Stimulated activated CD8-positive, alpha-beta memory T cell treated with anti-CD3 and anti-CD28 coated beads, Interleukin-2, amount 100 ng/mL, for 1 hour (primary cell): ENCODE measurements at regions not wholly inside any gene's neighbourhood (a gene's known extent, or its start where the extent isn't known, plus 50 kb on each side); places are given as distances from the start of the nearest gene placed in this dataset.

Experiments used
- DNase-seq, 2 donors: peaks; one replicate each; pipeline ENCODE4 v3.0.0-alpha.2; 2020; ENCODE audit warnings: low read depth in 2 of 2

DNA sequence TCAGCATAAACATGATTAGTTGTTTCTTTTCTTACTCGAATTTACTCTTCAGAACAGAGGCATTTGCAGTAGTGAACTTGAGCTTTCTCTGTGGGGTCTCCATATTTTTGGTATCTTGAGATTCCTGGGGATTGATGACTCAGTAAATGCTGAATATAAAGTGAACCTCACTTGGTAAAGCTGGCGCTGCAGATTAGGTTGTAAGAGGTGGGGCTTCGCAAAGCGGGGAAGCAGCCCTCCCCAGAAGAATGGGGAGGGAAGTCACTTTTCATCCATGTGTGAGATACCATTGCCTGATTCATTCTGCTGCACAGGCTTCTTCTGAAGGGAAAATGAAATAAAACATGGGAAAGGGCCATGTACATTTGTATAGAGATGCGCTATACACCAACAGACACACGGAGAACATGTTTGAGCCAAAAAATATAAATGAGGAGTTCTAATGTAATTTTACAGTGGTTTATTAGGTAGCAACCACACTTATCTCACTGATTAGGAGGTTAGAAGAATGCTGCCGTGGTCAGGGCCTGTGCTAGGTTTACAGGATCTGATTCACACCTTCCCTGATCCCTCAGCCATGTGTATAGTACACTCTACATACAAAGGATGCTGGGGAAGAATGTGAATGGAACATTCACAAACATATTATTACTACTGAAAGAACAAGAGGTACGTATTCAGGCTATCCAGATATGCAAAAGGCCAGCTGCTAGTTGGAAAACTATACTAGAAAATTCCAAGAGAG lies 63.5 kb downstream of the DNTTIP2 start:
- no peak for DNase-seq

DNA sequence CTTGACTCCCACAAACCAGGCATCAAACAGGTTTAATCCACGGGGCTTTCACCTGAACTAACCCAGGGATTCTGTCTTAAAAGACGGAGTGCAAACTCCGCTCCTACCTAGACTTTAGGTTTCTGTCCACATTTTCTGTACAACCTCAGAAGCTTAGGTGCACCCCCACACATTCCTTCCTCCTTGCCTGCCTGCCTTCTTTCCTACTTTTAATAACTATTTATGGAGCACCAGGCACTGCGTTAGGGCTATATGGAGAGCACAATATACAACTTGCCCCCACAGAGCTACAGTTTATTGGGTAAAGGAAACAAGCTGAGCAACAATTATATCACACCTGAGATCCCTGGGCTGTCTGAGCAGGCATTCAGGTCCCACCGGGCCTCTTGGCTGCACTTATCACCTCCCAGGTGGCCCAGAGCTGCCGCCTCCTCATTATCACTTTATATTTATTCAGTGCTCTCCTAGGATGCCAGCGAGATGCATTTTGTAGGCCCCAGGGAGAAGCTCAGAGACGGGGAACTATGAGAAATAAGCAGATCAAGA lies 64.1 kb downstream of the DNTTIP2 start:
- no peak for DNase-seq

DNA sequence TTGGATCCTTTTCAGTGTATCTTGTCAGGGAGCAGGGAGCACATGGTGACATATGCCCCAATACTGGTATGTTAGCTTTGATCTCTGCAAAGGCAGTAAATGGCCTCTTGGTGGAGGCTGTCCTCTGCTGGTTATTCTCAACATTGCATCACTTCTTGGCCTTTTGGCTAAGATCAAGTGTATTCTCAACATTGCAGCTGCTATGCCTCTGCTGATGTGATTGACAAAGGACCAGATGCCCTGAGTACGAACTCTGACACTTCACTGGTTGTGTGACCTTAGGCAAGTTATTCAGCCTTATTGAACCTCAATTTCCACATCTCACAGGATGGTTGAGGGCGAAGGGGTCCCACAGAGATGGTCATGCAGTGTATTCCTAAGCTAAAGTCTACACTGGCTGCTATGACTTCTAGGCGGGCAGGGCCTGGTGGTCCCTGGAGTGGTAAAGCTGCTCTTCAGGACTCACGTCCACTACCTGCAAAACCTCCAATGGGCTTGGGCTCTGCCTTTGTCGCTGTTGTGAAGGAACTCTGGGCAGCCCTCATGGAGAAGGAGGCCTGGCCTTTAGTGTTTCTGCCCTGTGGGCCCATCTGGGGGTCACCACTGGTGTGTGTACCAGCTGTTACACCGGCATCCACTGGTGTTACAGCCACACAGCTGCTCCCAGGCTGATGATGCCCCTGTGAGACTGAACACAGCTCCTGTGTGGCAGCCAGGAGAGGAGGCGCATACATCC lies 64.8 kb downstream of the DNTTIP2 start:
- DNase-seq: peak in 1 of 2 donors; percentile 6

DNA sequence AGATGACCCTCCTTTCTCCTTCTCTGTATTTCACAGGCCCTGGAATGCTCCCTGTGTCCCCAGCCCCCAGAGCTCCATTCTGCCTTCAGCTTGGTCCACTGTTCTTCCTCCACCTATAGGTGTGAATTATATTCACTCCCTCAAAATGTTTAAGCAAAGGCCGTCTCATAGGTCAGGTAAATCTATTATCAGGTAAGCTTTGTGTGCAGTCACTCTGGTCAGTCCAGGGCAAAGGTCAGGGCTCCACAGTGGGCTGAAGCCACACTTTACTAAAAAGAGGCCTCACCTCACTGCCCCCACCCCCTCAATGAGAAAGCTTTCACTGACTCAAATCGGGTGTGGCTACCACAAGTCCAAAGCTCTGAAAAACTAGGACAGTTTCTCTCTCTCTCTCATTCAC lies 65.9 kb downstream of the DNTTIP2 start:
- DNase-seq: no peak

DNA sequence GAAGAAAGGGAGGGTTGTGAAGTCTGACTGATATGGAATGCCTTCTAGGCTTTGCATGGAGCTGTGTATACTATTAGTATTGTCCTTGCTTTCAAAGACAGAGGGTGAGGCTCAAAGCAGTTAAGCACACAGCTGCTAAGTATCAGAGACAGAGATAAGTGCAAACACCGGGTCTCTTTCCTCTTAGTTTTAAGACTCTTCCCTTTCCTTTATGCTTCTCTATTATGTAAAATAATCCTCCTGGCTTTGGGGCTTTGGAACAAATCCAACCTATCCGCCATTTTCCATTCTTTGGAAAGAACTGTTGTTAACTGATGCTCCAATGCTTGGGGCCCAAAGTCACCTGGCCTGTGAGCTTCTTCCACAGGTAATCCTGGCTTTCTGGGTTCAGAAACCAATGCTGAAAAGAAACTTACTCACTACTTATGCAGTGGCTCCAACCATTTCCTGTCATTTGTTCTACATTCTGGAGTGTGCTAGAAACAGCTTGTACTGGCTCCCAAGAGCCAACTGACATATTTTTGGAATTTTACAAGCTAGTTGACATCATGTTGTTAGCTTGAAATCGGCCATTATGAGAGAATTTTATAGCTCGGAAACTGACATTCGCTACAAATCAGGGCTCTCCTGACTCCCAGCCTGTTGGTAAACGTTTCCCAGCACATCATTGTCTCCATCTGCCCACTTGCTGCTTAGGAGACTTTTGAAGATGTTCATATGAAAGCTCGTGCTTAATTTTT lies 67.5 kb downstream of the DNTTIP2 start:
- DNase-seq: no peak

DNA sequence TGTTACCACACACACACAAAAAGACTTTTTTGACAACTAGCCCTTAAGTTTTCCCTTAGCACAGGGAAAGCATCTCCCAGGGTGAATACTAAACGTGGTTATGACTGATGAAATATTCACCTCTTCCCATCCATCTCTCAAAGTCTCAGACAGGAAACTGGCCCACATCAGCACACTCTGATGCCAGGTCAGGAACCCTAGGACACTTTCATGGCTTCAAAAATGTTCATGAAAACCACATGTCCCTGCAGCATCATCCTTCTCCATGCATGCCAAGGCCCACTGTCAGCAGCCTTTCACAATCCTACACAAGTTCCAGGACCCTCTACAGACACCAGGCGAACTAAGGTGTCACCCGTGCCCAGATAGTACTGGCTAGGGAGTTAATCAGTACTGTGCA lies 68.7 kb downstream of the DNTTIP2 start:
- no peak for DNase-seq

DNA sequence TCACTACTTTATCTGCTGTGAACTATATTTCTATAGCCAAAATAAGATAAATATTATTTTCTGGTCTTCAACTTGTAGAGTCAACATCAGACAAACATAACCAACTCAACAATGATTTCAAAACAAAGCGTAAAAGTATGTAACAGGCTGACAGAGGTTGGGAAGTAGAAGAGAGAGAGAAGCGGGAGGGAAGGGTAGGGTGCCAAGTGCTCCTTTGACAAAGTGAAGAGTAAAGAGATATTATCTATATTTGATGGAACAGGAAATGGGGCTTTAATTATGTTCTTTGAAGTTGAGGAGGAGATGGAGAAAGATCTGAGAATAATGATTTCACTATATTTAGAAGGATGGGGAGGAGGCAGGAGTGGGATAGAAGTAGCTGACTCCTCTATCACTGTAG lies 70.1 kb downstream of the DNTTIP2 start:
- no peak for DNase-seq

DNA sequence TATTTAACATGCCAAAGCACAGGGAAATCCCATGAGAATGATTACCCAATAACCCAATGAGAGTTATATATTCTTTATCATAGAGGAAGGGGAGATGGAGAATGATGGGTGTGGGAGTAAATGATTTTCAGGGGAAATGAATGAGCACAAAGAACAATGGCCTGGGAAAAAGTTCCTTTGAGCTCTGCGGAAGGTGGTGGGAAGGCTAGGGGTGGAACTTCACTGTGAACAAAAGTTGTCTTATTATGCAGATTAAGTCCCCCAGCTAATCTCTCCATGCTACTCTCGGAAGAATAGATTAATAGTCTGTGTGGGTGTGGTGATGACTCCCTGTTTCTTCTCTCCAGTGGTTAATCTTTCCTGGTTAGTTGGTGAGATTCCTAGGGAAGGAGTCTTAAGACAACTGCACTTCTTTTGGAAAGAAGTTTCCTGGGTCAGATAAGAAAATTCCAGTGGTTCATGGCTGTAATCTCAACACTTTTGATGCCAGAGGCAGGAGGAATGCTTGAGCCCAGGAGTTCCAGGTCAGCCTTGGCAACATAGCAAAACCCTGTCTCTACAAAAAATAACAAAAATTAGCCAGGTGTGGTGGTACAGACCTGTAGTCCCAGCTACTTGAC lies 71.6 kb downstream of the DNTTIP2 start:
- DNase-seq: no peak

DNA sequence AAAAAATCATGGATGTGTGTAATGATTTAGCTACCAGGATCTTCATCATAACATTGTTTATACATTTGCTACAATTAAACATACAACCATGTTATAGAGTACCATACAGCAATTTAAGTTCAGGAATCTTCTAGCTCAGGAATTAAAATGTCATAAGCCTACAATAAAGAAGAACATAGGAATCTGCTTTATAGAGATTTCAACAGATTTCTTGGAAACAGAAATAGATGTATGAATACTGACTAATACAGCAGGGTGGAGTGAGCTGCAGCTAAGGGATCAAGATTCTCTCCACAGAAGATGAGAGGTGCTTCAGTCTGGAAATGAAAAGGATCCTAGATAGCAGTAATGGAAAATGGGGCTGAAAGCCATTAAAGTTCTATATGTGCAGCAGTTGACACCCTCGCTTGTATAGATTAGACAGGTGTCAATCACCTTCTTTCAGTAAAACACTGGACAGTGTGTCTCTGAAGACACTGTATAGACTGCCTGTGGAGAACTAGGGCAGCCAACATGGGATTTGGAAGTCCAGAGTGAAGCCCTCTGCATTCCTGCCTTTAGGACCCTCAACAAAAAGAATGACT lies 73.9 kb downstream of the DNTTIP2 start:
- DNase-seq: no peak

DNA sequence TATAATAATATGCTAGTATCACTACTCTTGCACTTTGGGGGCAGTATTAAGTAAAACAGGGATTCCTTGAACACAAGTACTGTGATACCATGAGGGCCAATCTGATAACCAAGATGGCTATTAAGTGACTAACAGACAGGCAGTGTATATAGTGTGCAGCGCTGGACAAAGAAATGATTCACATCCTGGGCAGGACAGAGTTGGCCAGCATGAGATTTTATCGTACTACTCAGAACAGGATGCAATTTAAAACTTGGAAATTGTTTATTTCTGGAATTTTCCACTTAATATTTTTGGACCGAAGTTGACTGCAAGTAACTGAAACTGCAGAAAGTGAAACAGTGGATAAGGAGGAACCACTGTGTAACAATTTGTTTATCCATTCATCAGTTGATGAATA lies 74.6 kb downstream of the DNTTIP2 start:
- DNase-seq: no peak

DNA sequence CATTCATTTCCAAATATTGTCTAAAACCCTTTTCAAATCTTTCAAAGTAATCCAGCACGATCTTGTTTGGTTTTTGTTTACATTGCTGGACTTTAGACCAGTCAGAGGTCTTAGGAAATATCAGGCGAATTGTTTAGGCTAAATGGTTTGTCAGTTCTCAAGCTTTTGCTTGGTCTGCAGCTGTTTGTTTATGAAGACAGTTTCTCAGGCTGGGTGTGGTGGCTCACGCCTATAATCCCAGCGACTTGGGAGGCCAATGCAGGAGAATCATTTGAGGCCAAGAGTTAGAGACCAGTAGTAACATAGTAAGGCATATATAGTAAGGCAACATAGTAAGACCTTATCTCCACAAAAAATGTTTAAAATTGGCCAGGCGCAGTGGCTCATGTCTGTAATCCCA lies 77.5 kb downstream of the DNTTIP2 start:
- DNase-seq: no peak

DNA sequence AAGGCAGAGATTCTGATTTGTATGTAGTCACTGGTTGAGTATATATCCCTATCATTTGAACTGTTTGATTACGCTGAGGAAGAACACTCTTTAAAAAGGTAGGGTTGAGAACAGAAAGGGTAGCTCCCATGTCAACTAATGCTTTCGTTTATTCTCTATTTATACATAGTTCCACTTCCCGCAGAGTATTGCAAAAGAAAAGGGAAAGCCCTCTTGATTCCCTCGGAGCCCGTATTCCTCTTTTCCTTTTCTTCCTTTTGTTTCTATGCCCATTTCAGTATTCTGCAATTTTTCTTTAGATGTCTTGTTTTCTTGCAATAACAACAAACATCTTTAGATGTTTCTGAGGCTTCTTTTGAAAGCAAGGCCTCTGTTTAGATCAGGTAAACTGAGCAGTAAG lies 78.2 kb downstream of the DNTTIP2 start:
- no peak for DNase-seq

DNA sequence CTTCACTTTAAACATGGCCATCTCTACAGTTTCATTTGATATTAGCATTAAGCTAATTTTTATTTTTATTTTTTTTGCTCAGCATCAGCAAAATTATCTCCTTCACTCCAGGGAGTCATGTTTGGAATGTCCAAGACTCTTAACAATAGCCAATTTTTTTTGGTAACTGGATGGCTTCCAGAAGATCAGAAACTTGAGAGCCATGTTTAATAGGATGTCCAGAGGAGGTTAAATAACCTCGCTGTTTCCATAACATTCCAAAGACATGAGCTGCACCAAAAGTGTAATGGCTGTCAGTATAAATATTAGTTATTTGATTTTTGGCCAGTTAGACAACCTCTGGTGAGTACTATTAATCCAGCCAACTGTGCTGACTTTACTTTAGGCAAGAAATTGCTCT lies 80.7 kb downstream of the DNTTIP2 start:
- DNase-seq: no peak

DNA sequence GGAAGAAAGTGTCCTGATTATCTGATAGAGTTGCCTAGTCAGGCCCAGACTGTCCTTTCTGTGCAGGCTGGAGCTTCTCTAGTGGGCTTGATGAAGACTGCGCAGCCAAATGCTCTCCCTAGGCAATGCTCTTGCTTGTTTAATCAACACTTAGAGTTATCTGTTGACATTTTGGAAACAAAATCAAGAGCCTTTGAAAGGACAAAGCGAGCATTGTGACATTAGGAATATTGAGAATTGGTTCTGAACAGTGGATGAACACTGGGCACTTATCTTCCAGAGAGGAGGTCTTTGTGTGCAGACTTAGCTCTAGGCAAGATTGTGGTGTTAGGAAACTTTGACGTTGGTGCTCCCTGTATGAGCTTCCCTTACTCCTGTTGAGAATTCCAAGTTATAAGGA lies 94.5 kb downstream of the DNTTIP2 start:
- no peak for DNase-seq

DNA sequence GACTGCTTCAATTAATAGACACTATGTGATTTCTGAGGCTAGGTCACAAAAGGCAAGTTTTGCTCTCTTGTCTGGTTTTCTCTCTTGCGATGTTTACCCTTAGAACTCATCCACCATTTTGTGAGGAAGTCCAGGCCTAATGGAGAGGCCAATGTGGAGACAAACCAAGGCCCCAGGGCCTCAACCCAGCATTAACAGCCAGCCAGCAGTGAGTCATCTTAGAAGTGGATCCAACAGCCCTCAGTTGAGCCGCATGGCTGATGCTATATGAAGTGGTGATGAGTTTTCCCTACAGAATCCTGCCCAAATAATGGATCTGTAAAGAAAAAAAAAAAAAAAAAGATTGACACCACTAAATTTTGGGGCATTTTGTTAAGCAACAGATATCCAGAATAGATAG lies 95.1 kb downstream of the DNTTIP2 start:
- DNase-seq: no peak

DNA sequence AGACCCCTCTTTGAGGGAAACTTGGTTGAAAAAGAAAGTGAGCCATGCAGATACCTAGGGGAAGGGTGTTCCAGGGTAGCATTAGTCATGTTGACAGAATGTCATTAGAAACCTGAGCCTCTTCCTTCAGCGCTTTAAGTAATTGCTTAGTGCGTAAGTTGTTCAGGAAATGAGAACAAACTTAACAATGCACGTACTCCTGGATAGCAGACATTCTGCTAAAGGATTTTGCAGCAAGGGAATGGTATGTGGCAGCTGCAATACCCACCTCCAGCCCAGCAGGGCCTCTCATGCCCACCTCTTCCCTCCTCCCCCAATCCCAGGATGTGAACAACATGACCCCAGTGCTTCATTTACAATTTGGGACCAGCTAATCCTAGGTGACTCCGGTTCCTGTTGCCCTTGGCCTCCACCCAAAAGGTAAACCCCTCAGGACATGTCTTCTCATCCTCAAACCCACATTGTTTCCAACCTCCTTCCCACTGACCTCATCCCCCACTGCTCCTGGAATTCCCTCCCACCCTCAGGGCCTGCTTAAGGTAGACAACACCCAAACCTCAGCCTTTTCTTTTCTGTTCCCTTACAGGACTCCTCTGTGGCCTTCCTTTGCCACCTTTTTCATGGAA lies 98.0 kb upstream of the BCAR3 start:
- DNase-seq: no peak

DNA sequence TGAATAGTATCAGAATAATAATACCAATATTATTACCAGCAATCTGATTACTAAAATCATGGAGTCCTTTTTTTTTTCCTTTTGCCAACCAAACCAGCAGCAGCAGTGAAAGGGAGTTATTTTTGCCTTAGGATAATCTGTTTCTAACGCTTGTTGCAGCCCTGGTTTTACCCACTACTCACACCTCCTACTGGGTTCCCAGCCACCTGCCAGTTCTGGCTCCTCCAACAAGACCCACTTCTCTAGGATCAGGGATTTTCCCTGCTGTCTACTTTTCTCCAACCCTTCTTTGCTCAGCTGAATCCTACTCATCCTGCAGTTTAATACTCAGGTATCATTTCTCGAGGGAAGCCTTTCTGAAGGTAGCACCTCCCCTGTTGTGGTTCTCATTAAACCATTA lies 96.8 kb upstream of the BCAR3 start:
- no peak for DNase-seq

DNA sequence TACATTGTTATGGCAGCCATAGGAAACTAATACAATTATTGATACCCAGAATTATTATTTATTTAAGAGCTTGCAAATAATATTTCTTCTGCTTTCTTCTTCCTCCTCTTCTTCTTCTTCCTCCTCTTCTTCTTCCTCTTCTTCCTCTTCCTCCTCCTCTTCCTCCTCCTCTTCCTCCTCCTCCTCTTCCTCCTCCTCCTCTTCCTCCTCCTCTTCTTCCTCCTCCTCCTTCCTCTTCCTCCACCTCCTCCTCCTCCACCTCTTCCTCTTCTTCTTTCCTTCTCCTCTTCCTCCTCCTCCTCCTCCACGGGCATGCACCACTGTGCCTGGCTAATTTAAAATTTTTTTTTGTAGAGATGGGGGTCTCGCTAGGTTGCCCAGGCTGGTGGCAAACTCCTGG lies 95.6 kb upstream of the BCAR3 start:
- DNase-seq: no peak

DNA sequence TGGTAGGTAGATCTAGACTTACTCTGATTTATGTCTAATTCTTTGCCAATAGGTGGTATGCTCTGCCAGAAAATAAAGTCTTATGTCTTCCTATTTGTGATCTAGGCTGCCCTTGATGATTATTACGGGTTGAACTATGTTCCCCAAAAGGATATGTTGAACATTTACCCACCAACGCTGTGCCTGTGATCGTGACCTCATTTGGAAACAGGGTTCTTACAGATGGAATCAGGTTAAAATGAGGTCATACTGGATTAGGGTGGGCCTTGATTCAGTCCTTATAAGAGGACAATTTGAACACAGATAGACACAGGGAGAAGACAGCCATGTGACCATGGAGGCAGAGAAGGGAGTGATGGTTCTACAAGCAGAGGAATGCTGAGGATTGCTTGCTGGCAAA lies 95.1 kb upstream of the BCAR3 start:
- DNase-seq: no peak

DNA sequence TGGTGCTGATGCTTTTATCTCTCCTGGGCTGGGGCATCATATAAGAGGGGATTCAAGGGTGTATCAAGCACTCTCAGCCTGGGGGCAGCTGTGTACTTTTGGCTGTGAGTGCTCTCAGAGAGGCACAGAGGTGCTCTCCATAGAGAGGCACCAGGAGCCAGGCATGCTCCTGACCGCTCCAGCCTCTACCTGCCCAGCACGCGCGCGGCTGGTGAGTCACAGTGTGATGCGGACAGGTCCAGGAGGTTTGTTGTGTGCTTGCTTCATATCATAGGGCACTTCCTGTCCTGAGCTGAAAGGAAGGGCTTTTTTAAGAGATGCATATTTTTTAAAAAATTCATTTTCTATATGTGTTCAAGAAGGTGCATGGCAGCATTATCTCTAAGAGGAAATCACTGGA lies 93.6 kb upstream of the BCAR3 start:
- no peak for DNase-seq

DNA sequence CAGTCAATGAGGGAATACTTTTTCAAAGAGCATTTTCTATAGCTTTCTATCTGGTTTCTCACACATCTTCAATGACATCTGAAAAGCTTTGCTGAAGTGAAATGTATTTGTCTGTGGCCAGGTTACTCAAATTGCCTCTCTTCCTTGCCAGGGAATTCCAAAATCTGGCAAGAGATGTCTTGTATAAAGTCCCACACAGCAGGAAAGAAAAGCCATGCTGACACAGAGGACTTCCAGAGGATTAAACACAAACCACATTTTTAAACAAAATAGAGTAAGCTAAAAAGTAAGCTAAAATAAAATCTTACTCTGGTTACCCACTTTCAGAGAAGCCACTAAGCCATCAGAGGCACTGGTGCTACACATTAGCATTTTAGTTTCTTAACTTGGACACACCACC lies 93.1 kb upstream of the BCAR3 start:
- no peak for DNase-seq
